ENCODE measurements at regions not wholly inside any gene's neighbourhood (a gene's known extent, or its start where the extent isn't known, plus 50 kb on each side); places are given as distances from the start of the nearest gene placed in this dataset.
"Not testable (repeated sequence)": the region's sequence is repeated elsewhere in the genome, so short reads cannot be mapped to it uniquely, and the experiment has no call there.

DNA sequence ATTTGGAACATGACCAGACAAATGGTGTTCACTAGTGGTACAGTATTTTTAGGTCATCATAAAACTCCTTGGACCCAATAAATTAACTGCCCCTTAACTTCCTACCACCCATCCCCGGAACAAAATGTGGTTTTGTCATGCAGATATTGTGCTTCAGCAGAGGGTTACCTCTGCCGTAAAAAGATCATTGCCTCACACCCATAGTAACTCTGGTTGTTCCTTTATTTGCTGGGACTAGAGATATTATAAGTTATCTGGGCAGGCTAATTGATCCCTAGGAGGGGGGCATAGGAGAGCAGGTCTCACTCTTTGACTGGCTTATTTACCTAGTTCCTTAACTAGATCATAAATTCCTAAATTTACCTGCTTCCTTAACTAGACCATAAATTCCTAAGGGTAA lies 1343.9 kb upstream of the CHAC2 start:
- H3K4me3 ChIP-seq (ENCODE audit: low read depth, low read length), result no peak overlapping the region
- in situ Hi-C loops (cut with HindIII; ENCODE audit: low sequenced_read_pairs), result no loop called here
- TF ChIP-seq, protein P1, sequence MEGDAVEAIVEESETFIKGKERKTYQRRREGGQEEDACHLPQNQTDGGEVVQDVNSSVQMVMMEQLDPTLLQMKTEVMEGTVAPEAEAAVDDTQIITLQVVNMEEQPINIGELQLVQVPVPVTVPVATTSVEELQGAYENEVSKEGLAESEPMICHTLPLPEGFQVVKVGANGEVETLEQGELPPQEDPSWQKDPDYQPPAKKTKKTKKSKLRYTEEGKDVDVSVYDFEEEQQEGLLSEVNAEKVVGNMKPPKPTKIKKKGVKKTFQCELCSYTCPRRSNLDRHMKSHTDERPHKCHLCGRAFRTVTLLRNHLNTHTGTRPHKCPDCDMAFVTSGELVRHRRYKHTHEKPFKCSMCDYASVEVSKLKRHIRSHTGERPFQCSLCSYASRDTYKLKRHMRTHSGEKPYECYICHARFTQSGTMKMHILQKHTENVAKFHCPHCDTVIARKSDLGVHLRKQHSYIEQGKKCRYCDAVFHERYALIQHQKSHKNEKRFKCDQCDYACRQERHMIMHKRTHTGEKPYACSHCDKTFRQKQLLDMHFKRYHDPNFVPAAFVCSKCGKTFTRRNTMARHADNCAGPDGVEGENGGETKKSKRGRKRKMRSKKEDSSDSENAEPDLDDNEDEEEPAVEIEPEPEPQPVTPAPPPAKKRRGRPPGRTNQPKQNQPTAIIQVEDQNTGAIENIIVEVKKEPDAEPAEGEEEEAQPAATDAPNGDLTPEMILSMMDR (IDR thresholded peaks at IDR 0.05; ENCODE audit: low read depth, low read length), result no peak
- DNase-seq (ENCODE audit: low read depth, low spot score), result no peak

DNA sequence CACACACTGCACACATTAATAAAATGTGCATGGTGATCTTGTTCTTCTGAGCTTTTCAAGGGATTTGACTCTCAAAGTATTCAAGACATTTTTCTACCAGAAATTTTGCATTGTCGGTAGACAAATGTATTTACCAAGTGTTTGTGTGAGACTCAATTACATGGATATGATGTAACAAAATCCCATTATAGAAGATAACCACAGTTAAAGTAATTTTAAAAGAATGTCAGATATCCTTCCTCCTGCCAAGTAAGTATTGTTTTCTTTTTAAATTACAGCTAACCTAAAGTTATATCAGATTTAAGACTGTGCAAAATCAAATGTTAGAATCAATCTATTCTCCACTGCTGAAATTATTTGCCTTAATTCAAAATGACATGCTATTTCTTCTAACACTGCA lies 1344.5 kb upstream of the CHAC2 start:
- no peak overlapping the region for H3K4me3 ChIP-seq (ENCODE audit: low read depth, low read length)
- TF ChIP-seq, protein P1 (IDR thresholded peaks at IDR 0.05; ENCODE audit: low read depth, low read length), result no peak
- in situ Hi-C loops (cut with HindIII; ENCODE audit: low sequenced_read_pairs), result no loop called here
- no peak for DNase-seq (ENCODE audit: low read depth, low spot score)

DNA sequence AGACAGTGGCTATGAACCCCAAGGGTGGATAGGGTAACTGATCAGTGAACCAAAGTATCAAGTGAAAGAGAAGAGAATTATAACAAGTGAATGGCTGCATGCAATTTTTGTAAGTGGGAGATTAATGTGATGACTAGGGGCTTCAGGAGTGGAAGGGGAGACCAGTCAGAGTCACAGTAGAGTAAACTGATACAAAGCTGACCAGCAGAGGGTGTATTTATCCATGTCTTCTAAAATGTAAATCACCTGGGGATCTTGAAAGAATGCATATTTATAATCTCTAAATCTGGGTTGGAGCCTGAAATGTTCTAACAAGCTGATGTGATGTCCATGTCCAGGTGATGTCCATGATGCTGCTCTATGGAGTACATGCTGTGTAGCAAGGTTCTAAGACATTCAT lies 1351.3 kb upstream of the CHAC2 start:
- in situ Hi-C loops (cut with HindIII; ENCODE audit: low sequenced_read_pairs), result no loop called here
- TF ChIP-seq, protein P1 (IDR thresholded peaks at IDR 0.05; ENCODE audit: low read depth, low read length), result no peak
- DNase-seq (ENCODE audit: low read depth, low spot score), result peak; percentile 12
- no peak overlapping the region for H3K4me3 ChIP-seq (ENCODE audit: low read depth, low read length)

DNA sequence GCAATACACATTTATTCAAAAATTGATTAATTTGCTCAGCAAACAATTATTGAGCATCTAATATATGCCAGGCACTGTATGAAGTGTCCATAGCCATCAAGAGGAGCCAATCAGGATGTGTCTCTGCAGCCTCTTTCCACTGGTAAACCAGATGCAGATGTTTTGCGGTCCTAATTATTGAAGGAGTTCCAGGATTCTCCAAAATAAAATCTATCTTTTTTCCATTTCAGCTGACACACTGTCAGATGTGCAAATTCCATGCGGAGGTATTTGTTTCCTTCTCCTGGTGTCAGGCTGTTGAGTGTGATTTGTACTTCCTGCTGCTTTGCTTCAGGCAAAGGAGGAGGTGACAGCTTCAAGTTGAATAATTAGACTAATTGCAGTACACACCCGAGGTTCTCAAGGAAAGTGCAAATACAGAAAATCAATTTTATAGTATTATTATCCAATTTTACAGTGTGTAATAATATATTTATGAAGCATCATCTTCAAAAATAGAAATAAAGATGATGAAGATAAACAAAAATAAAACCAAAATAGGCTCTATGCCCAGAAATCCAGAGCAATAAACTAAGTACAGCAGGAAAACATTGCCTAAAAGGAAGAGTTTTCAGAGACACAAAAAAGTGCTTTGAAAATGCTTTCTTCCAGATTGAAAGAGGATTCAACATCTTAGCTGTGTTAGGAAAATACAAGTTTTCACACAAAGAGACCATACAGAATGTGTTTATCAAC lies 1352.9 kb upstream of the CHAC2 start:
- TF ChIP-seq, protein P1 (IDR thresholded peaks at IDR 0.05; ENCODE audit: low read depth, low read length), result no peak
- in situ Hi-C loops (cut with HindIII; ENCODE audit: low sequenced_read_pairs), result no loop called here
- no peak overlapping the region for H3K4me3 ChIP-seq (ENCODE audit: low read depth, low read length)
- no peak for DNase-seq (ENCODE audit: low read depth, low spot score)

DNA sequence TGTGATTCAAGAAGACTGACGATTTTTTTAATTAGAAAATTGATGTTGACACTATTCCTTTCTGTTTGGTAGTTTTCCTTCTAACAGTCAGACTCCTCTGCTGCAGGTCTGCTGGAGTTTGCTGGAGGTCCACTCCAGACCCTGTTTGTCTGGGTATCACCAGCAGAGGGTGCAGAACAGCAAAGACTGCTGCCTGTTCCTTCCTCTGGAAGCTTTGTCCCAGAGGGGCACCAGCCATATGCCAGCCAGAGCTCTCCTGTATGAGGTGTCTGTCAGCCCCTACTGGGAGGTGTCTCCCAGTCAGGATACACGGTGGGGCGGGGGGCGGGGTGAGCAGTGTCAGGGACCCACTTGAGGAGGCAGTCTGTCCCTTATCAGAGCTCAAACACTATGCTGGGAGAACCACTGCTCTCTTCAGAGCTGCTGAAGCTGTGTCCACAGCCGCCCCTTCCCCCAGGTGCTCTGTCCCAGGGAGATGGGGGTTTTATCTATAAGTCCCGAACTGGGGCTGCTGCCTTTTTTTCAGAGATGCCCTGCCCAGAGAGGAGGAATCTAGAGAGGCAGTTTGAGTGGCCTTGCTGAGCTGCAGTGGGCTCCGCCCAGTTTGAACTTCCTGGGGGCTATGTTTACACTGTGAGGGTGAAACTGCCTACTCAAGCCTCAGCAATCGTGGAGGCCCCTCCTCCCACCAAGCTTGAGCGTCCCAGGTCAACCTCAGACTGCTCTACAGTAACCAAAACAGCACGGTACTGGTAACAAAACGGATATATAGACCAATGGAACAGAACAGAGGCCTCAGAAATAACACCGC lies 1358.1 kb upstream of the CHAC2 start:
- H3K4me3 ChIP-seq (ENCODE audit: low read depth, low read length); DNase-seq (ENCODE audit: low read depth, low spot score); in situ Hi-C loops (cut with HindIII; ENCODE audit: low sequenced_read_pairs): not testable (repeated sequence)

DNA sequence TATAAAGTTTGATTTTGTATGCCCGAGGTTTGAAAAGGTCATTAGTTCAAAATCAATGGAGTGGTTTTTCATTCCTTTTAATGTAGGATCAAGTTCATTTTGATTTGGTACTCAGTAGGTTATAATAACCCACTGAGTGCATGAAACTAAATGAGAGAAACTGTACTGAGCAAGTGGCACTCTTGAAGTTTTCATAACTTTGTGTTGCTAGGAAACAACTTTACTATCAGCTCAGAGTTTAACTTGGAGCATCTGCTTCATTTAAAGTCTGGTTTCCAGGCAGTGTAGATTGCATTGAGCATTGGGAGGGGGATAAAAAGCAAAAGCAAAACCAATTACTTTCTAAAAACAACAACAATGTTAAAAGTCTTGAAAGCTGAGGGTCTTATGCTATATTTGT lies 1361.6 kb upstream of the CHAC2 start:
- in situ Hi-C loops (cut with HindIII; ENCODE audit: low sequenced_read_pairs), result no loop called here
- no peak for DNase-seq (ENCODE audit: low read depth, low spot score)
- no peak overlapping the region for H3K4me3 ChIP-seq (ENCODE audit: low read depth, low read length)
- TF ChIP-seq, protein P1 (IDR thresholded peaks at IDR 0.05; ENCODE audit: low read depth, low read length), result no peak

DNA sequence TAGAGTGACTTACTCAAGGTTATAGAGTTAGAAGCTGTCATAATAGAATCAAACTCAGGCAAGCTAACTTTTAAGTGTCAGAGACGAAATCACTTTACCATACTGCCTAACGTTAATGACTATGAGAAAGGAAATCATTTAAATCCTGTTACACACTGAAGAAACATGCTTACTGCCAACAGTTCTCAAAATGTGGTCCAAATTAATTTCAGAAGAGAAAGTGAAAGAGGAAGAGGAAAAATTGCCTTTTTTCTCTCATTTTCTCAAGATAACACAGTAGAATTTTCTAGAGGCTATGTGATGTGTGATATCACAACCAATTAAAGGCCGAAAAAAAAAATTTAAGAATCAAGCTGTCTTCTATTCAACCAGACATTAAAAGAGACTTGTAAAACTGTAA lies 1362.7 kb upstream of the CHAC2 start:
- no peak overlapping the region for H3K4me3 ChIP-seq (ENCODE audit: low read depth, low read length)
- TF ChIP-seq, protein P1 (IDR thresholded peaks at IDR 0.05; ENCODE audit: low read depth, low read length), result no peak
- DNase-seq (ENCODE audit: low read depth, low spot score), result no peak
- in situ Hi-C loops (cut with HindIII; ENCODE audit: low sequenced_read_pairs), result no loop called here
